ENCODE measurements at regions not wholly inside any gene's neighbourhood (a gene's known extent, or its start where the extent isn't known, plus 50 kb on each side); places are given as distances from the start of the nearest gene placed in this dataset.
A peak's percentile ranks its signal among the peaks of the same experiment; 100 is the strongest.

- Mint-ChIP-seq H3K36me3 (ENCODE audit: low read depth) (no peaks in the 10 kb centered on the region), H3K4me3 (no peak overlapping the region), H3K27me3 (no peaks in the 10 kb centered on the region), H3K9me3 (no peaks in the 10 kb centered on the region), H3K4me1 (peaks cover 2% of the 10 kb centered on the region), H3K27ac (no peak overlapping the region)
- intact Hi-C loops (cut with micrococcal nuclease), result no loop called here
- DNase-seq, result no peak
Measured at GRCh38 chr9:108489567-108489966, 366.2 kb downstream of the ACTL7B start.

GRCh38 chr9:108486831-108487230 is 369.0 kb downstream of the ACTL7B start:
- intact Hi-C loops (cut with micrococcal nuclease), result no loop called here
- DNase-seq, result no peak
- Mint-ChIP-seq H3K4me3 (no peak overlapping the region), H3K27ac (no peak overlapping the region), H3K36me3 (ENCODE audit: low read depth) (no peaks in the 10 kb centered on the region), H3K9me3 (no peaks in the 10 kb centered on the region), H3K27me3 (no peaks in the 10 kb centered on the region), H3K4me1 (peaks cover 2% of the 10 kb centered on the region)

DNA sequence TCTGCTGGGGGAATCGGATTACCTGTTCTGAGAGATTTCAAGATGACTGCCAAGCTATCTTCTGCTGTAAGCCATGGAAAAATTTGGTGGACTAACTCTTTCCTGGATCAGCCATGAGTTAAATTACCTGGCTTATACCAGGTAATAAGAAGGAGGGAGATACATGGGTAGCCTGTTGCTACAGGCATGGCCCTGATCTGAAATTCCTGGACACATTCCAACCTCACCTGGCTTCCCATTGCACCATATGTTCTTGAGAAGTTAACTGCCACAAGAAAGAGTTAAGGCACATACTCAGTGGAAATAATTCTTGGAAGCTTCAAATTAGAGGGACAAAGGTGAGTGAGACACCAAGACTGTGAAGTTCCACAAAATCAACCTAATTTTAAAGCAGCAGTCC is 371.3 kb downstream of the ACTL7B start:
- H3K4me3 Mint-ChIP-seq, result no peak overlapping the region
- peaks cover 2% of the 10 kb centered on the region for H3K4me1 Mint-ChIP-seq
- H3K9me3 Mint-ChIP-seq, result no peaks in the 10 kb centered on the region
- no peak for DNase-seq
- no peak overlapping the region for H3K27ac Mint-ChIP-seq
- intact Hi-C loops (cut with micrococcal nuclease), result no loop called here
- no peaks in the 10 kb centered on the region for H3K27me3 Mint-ChIP-seq
- H3K36me3 Mint-ChIP-seq (ENCODE audit: low read depth), result no peaks in the 10 kb centered on the region

DNA sequence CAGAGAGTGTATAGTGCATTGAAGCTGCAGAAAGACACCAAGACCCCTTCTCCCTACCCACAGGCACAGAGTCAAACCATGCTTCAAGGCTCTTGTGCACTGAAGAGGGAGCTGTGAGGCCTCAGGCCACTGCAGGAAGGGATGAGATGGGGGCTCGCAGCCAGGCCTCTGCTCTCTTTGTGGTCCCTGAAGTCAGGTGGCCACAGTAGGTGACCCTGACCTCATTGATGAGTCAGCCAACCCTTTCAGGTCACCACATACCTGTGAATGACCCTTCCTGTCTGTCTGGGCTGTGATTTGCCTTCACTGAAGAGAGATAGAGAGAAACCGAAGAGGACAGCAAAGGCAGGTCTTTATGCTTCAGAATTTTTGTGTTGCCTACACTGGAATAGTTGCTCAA is 372.1 kb downstream of the ACTL7B start:
- no peaks in the 10 kb centered on the region for H3K9me3 Mint-ChIP-seq
- no peak for DNase-seq
- H3K4me1 Mint-ChIP-seq, result peaks cover 2% of the 10 kb centered on the region
- no peaks in the 10 kb centered on the region for H3K36me3 Mint-ChIP-seq (ENCODE audit: low read depth)
- no peak overlapping the region for H3K4me3 Mint-ChIP-seq
- H3K27ac Mint-ChIP-seq, result no peak overlapping the region
- intact Hi-C loops (cut with micrococcal nuclease), result no loop called here
- no peaks in the 10 kb centered on the region for H3K27me3 Mint-ChIP-seq

DNA sequence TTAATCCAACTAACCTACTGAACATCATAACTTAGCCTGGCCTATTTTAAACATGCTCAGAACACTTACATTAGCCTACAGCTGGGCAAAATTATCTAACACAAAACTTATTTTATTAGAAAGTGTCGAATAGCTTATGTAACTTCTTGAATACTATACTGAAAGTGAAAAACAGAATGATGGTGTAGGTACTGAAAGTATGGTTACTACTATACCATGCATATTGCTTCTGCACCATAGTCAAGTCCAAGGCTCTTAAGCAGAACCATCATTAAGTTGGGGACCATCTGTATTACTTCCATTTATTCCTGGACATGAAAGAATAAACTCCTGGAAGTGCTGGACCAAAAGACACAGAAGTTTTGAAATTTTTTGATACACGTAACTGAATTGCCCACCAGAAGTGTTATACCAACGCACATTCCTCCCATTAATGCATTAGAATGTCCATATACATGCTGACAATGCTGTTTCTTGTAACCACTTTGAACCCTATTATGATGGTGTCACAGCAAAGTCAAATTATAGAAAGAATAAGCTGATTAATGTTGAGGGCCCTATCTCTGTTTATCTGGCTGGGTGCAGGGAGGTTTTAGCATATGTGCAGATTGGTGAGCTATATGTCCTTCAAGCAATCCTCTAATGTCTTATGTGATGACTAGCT is 375.7 kb downstream of the ACTL7B start:
- Mint-ChIP-seq H3K27me3 (no peaks in the 10 kb centered on the region), H3K27ac (no peak overlapping the region), H3K9me3 (no peaks in the 10 kb centered on the region), H3K36me3 (ENCODE audit: low read depth) (no peaks in the 10 kb centered on the region), H3K4me3 (no peak overlapping the region), H3K4me1 (no peaks in the 10 kb centered on the region)
- intact Hi-C loops (cut with micrococcal nuclease), result no loop called here
- no peak for DNase-seq

DNA sequence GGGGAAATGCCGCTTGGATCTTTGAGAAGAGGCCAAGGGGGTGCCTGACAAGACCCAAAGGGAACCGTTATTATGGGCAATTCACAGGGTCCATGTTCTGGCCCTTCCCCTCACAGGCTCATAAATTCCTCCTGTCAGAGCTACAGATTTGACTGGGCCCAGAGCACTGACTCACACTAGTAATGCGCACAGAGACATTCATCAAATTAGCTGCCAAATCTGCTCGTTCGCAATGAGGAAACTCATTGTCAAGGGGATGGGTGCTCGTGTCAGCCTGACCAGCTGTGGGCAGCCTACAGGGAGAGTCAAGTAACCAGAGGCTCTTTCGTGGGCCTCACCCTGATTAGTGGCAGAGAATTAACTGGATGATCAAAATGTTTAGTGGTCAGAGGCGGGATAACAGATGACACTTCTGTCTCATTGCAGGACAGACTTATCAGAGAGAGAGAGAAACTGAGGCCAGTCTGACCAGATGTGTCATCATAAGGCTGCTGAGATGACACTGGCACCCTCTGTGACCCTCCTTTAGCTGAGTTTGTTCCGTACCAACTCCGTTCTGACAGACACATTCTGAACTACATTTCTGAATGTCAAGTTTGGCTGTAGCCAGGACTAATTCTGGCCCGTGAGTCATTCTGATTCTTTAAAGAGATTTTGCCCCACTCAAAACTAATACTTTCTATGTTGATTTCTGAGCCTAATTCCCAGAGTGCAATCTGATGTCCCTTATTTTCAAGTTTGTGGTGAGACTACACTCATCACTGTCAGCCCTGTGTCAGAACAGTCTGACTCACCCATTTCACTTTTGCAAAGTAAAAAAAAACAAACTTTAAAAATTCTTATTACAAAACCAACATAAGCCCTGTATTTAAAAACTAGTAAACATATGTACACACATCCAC is 377.1 kb downstream of the ACTL7B start:
- intact Hi-C loops (cut with micrococcal nuclease), result no loop called here
- Mint-ChIP-seq H3K36me3 (ENCODE audit: low read depth) (no peaks in the 10 kb centered on the region), H3K4me3 (no peak overlapping the region), H3K4me1 (no peaks in the 10 kb centered on the region), H3K9me3 (no peaks in the 10 kb centered on the region), H3K27me3 (no peaks in the 10 kb centered on the region), H3K27ac (no peak overlapping the region)
- DNase-seq, result no peak

DNA sequence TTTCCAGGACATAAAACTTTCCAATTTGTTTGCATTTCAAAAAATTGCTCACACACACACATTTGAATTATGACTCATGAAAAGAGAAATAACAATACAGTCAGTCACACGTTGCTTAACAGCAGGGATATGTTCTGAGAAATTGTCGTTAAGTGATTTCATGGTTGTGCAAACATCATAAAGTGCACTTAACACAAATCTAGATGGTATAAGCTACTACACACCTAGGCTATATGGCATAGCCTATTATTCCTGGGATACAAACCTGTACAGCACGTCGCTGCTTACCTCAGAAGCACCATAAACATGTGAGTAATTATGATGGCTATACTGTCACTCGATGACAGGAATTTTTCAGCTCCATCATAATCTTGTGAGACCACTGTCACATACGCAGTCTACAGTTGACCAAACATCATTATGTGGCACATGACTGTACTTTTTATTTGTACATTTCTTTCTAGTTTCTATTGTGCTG is 378.2 kb downstream of the ACTL7B start:
- no peaks in the 10 kb centered on the region for H3K36me3 Mint-ChIP-seq (ENCODE audit: low read depth)
- no peaks in the 10 kb centered on the region for H3K9me3 Mint-ChIP-seq
- H3K27me3 Mint-ChIP-seq, result no peaks in the 10 kb centered on the region
- no peak overlapping the region for H3K27ac Mint-ChIP-seq
- no peaks in the 10 kb centered on the region for H3K4me1 Mint-ChIP-seq
- intact Hi-C loops (cut with micrococcal nuclease), result no loop called here
- H3K4me3 Mint-ChIP-seq, result no peak overlapping the region
- no peak for DNase-seq

DNA sequence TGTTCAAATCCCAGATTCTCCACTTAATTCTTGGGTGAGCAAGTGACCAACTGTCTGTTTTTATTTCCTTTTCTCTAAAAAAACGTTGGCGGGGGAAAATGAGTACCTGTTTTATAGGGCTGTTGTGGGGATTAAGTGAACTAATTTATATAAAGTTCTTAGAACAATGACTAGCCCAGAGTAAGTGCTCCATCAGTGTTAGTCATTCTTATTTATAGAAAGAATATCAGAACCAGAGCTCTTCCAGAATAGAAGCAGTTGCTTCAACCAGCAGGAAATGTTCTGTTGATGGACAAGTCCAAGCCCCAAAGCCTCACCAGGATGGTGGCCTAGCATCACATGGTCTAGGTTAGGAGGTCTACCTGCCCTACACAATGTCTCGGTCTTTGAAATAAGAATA is 379.2 kb downstream of the ACTL7B start:
- H3K9me3 Mint-ChIP-seq, result no peaks in the 10 kb centered on the region
- H3K4me3 Mint-ChIP-seq, result no peak overlapping the region
- H3K27ac Mint-ChIP-seq, result no peak overlapping the region
- intact Hi-C loops (cut with micrococcal nuclease), result no loop called here
- no peak for DNase-seq
- H3K36me3 Mint-ChIP-seq (ENCODE audit: low read depth), result no peaks in the 10 kb centered on the region
- no peaks in the 10 kb centered on the region for H3K4me1 Mint-ChIP-seq
- no peaks in the 10 kb centered on the region for H3K27me3 Mint-ChIP-seq

DNA sequence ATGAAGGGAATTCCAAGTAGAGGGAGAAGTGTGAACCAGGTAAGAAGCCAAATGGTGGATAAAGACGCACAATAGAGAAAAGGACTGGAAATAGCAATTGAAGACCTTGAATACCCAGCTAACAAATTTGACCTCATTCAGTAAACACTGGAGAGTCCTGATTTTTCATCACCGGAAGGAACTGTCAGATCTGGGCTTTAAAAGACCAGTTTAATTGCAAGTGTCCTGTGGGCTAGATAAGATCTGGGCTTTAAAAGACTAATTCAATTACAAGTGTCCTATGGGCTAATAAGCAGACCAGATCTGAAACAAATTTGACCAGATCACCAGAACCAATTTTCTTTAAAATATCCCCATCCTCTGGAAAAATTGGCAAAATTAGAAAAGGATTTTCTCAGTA is 380.0 kb downstream of the ACTL7B start:
- intact Hi-C loops (cut with micrococcal nuclease), result no loop called here
- no peaks in the 10 kb centered on the region for H3K4me1 Mint-ChIP-seq
- H3K4me3 Mint-ChIP-seq, result no peak overlapping the region
- DNase-seq, result no peak
- no peak overlapping the region for H3K27ac Mint-ChIP-seq
- H3K27me3 Mint-ChIP-seq, result no peaks in the 10 kb centered on the region
- no peaks in the 10 kb centered on the region for H3K9me3 Mint-ChIP-seq
- no peaks in the 10 kb centered on the region for H3K36me3 Mint-ChIP-seq (ENCODE audit: low read depth)

DNA sequence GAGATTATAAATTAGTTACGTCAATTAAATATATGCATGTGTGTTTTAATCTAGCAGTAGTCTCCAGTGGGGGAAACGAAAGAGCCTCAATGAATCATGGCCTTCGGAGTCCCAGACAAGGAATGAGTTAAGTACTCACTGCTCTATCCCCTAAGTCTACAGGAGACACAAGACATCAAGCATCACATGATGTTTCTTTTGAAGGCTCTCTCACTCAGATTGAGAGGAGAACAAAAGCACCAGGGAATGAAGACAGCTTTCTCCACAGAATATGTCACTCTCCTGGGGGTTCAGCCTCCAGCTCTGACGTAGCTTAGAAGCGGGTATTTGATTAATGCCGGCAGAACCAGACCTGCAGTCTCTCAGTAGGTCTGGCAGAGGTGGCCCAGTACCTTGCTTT is 381.4 kb downstream of the ACTL7B start:
- intact Hi-C loops (cut with micrococcal nuclease), result no loop called here
- DNase-seq, result no peak
- H3K4me1 Mint-ChIP-seq, result no peaks in the 10 kb centered on the region
- H3K27ac Mint-ChIP-seq, result no peak overlapping the region
- no peak overlapping the region for H3K4me3 Mint-ChIP-seq
- H3K36me3 Mint-ChIP-seq (ENCODE audit: low read depth), result no peaks in the 10 kb centered on the region
- H3K9me3 Mint-ChIP-seq, result no peaks in the 10 kb centered on the region
- H3K27me3 Mint-ChIP-seq, result no peaks in the 10 kb centered on the region

- Mint-ChIP-seq H3K27me3 (no peaks in the 10 kb centered on the region), H3K36me3 (ENCODE audit: low read depth) (no peaks in the 10 kb centered on the region), H3K4me3 (no peak overlapping the region), H3K27ac (no peak overlapping the region), H3K4me1 (no peaks in the 10 kb centered on the region), H3K9me3 (no peaks in the 10 kb centered on the region)
- no peak for DNase-seq
- intact Hi-C loops (cut with micrococcal nuclease), result no loop called here
Measured at GRCh38 chr9:108473209-108474112, 382.3 kb downstream of the ACTL7B start.

DNA sequence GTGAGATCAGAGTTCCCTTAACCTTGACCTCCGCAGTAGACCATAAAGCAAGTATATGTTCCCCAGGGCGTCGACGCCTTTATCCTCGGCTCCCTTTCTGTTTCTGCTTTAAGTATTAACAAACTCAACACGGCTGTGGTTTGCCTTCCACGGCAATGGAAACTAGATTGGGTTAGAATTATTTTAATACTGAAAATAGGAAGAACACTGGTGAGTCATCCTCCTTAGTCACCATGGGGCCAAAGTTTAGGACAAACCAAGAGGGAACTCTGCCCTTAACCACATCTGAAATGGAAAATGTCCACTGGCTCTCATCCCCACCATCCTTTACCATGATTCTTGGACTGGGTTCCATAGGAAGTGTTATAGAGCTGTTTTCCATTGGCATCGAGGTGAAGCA is 386.1 kb downstream of the ACTL7B start:
- H3K27me3 Mint-ChIP-seq, result no peaks in the 10 kb centered on the region
- intact Hi-C loops (cut with micrococcal nuclease), result no loop called here
- H3K4me1 Mint-ChIP-seq, result no peaks in the 10 kb centered on the region
- H3K9me3 Mint-ChIP-seq, result no peaks in the 10 kb centered on the region
- no peak overlapping the region for H3K27ac Mint-ChIP-seq
- no peak for DNase-seq
- H3K36me3 Mint-ChIP-seq (ENCODE audit: low read depth), result no peaks in the 10 kb centered on the region
- H3K4me3 Mint-ChIP-seq, result no peak overlapping the region

DNA sequence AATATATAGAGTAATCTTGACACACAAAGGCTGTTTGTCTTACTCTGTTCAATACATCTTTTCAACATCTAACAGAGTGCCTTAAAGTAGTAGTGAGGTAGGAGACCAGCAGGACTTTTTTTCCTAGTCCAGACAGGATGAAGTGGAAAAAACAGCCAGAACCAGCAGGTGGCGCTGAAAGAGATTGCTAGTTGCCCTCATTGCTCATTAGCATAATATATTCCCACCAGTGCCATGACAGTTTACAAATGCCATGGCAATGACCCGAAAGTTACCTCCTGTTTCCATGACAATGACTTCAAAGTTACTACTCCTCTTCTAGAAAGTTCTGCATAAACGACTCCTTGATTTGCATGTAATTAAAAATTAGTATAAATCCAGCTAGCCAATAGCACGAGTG is 387.4 kb downstream of the ACTL7B start:
- peak; percentile 63 for DNase-seq
- Mint-ChIP-seq H3K36me3 (ENCODE audit: low read depth) (no peaks in the 10 kb centered on the region), H3K9me3 (no peaks in the 10 kb centered on the region), H3K4me1 (no peaks in the 10 kb centered on the region), H3K27ac (no peak overlapping the region), H3K4me3 (no peak overlapping the region), H3K27me3 (no peaks in the 10 kb centered on the region)
- intact Hi-C loops (cut with micrococcal nuclease), result no loop called here

Data from activated CD4-positive, alpha-beta T cell treated with anti-CD3 and anti-CD28 coated beads, Interleukin-2, amount 10 ng/mL, durations not matched to agents 24 days and 14 days (primary cell).